Pulmonary artery endothelial cell (primary cell): ENCODE measurements at regions not wholly inside any gene's neighbourhood (a gene's known extent, or its start where the extent isn't known, plus 50 kb on each side); places are given as distances from the start of the nearest gene placed in this dataset.
"Not testable (repeated sequence)": the region's sequence is repeated elsewhere in the genome, so short reads cannot be mapped to it uniquely, and the experiment has no call there.

Experiments used
- DNase-seq: peaks from one replicate; pipeline ENCODE4 v3.0.0-alpha.2; 2011; ENCODE audit warnings: low read depth, low spot score

DNA sequence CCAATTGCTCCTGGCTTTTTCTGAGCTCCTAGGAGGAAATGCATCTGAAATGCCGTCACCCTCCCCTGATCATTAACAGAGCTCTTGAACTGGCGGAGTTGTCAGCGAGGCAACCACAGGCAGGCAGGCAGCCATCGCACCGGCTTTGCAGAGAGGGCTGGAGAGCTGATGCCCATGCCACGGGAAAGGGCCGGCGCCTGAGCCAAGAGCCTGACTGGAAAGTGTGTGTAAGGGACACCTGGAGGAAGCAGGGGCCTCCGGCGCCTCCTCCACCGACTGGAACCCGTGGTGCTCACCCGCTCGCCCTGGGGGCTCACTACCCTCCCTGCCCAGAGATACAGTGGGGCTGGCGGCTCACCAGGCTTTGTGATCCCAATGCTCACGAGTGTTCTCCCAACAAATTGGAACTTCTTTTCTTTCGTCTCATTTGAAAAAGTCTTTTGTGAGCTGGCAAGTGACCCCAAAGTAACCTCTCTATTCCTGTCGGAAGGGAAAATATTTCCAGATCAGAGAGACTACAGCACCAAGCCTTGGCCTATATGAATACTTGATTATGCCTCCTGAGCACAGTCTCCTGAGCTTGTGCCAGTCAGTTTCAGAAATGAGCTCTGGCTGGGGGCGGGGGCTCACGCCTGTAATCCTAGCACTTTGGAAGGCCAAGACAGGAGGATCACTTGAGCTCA is 97.7 kb upstream of the SLC25A33 start:
- DNase-seq, result peak; percentile 66

DNA sequence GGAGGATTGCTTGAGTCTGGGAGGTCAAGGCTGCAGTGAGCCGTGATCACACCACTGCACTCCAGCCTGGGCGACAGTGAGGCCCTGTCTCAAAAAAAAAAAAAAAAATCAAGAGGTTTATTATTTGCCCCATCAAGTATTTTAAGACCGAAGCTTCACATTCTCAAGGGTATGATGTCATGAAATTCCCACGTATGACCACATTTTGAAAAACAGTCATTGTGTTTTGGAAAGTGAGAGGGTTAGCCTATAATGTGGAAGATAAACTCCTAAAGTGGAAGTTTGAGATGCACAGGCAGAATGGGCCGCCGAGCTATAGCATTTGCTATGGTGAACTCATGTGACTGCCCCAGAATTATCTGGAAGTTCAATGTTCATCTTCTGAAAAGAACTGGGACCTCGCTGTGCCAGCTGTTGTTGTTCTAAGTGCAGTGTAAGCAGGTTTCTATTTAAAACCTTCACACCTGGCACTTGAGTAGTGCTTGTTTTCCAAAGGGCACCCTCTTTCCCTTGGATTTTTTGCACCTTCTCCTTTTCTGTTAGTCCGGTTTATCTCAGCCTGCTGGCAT is 96.9 kb upstream of the SLC25A33 start:
- DNase-seq, result no peak

DNA sequence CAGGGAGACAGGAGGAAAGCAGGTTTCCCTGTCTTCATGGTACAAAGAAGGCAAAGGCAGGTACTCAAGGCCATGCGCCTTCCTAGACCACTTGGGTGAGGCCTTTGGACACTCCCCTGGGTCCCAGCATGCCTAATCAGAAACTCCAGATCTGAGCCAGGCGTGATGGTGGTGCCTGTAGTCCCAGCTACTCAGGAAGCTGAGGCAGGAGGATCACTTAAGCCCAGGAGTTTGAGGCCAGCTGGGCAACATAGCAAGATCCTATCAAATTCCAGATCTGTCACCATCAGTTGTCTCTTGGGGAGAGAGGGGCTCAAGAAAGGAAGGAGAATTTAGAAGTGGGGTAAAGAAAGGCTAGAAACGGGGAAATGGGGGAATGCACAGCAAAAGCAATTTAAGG is 96.3 kb upstream of the SLC25A33 start:
- DNase-seq, result no peak

DNA sequence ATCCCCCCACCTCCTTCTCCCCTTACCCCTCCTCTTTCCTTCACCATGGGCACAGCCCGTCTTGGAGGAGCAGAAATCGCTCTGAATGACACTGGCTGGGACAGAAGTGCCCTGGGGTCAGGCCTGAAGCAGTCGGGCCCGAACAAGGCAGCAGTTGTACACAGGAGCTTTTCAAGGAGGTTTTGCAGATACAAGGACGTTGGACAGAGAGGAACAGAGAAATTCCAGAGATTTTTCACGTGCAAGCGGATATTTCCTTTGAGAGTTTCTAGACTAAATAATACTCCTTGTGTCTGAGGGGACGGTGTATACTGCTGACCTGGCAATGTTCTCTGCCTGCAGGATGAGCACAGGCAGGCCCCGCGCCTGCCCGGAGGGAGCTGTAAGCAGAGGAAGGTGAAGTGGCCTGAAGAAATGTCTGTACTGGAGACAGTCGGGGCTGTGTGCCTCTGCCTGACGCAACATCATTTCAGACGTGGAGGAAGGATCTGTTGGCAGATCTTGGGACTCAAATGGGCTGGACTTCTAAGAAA is 95.3 kb upstream of the SLC25A33 start:
- no peak for DNase-seq

DNA sequence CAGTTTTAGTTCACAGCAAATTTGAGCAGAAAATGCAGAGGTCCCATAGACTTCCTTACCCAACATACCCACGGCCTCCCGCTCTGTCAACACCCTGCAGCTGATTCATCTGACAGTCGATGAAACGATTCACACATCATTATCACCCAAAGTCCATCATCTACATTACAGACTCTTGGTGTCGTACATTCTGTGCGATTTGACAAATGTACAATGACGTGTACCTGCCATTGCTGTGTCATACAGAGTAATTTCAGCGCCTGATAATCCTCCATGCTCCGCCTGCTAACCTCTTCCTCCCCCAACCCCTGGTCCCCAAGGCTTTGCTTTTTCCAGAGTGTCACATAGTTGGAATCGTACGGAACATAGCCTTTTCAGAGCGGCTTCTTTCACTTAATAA is 94.7 kb upstream of the SLC25A33 start:
- no peak for DNase-seq

DNA sequence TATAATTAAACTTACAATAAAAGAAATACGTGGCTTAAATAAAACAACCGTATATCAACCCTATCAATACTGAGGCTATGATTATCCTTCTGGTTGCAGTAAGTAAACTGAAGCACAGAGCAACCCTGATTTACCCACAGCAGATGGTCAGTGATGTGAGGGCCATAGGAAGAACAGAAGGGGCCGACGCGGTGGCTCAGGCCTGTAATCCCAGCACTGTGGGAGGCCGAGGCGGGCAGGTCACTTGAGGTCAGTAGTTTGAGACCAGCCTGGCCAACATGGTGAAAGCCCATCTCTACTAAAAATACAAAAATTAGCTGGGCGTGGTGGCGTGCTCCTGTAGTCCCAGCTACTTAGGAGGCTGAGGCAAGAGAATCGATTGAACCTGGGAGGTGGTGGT is 94.2 kb upstream of the SLC25A33 start:
- DNase-seq, result not testable (repeated sequence)

DNA sequence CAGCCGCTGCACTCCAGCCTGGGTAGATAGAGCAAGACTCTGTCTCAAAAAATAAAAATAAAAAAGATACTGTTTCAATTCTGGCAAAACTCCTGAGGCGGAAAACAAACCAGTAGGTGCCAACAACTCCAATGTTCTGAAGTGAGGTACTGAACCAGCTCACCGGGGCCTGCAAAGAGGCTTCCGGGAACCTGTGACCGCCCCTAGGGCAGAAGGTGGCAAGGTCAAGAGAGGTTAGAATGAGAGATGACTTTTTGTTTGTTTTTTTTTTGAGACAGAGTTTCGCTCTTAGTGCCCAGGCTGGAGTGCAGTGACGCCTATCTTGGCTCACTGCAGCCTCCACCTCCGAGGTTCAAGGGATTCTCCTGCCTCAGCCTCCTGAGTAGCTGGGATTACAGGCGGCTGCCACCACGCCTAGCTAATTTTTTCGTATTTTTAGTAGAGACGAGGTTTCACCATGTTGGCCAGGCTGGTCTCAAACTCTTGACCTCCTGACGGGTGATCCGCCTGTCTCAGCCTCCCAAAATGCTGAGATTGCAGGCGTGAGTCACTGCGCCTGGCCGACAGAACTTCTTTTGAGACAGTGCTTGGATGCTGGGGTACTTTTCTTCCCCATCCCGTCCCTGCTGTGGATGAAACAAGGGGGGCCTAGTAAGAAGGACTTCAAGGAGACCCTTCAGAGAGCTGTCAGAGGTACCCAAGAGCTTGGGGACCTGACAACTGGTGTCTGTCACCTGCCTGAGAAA is 91.9 kb upstream of the SLC25A33 start:
- no peak for DNase-seq

DNA sequence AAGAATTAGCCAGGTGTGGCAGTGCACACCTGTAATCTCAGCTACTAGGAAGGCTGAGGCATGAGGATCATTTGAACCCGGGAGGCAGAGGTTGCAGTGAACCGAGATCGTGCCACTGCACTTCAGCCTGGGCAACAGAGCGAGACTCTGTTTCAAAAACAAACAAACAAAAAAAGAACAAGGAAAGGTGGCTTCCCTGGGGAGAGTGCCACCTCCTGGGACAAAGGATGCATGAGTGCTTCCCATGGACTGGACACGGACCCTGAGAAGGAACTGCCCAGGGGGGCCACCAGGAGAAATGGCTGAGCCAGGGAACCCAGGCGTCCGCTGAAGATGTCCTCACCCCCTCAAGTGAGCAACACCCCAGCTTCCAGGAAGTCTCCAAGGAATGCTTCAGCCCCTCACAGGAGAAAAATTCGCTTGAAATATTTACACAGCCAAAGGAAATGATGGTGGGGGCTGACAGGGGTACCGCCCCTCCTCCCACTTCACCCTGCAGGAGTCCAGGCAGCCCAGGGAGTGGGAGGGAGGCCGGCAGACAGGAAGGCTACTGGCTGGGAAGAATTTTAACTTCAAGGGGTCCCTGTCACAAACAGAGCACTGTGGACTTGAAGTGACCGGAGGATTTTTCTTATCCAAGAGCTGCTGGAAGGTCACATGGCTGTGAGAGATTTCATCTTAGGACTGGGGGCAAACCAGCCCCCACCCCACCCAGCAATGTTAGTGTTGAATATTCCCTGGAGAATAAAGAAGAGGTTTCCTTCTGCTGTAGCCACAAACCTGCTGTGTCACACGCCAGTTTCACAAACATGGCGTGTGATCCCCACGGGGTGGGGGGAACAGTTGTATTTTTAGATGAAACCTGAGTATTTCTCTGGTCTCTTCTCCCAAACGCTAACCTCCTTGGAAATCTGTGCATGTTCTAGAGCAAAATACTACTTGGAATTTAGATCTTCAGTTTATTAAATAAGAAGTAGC is 90.8 kb upstream of the SLC25A33 start:
- DNase-seq, result no peak

DNA sequence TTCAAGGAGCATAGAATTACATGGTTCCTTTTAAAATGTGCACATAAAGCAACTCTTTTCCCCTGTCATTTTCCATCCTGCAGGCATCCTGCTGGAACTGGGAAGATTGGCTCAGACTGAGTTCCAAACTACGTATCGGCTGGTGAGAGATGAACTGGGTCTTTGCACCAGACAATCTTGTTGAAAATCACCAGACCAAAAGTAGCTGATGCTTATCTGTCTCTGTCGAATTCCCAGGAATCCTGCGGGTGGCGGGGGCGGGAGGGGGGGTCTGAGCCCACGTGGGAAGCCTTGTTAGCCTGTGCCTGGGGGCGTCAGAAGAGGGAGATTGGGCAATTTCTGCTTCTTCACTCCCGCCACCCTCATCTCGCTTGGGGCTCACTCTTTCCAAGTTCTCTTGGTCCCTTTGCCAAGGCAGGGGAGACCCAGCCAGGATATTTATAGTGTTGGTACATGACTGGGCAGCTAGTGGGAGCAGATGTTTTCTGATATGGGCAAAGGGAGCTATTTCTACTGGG is 90.1 kb upstream of the SLC25A33 start:
- no peak for DNase-seq

DNA sequence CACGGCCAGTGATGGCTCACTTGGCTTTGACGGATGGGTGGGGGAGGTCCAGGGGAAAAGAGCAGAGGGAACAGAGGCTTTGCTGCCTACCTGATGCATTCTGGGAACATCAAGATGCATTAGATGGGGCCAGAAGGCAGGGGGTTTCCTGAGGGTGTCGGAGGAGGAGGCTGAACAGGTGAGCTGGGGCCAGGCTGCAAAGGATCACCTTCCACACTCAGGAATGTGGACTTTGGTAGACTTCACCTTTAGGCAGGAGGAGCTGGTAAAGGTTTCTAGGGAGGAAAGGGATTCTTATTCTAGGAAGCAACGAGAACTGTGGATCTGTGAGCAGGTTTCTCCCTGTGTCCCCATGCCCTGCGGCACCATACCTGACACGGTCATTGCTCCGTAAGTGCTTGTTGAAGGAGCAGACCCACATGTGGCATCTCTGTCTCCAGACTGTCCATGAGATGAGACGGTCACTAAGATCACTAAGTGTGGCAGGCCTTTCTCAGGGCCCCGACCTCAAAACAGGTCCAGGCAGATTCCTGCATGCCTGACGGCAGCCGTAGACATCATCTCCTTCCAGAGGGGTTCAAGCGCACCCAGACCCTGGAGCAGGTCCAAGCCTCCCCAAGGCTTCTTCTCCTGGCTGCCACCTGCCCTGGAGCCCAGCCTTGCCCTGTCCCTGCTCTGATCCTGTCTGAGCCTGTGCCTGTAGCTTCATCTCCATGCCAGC is 89.1 kb upstream of the SLC25A33 start:
- DNase-seq, result no peak

DNA sequence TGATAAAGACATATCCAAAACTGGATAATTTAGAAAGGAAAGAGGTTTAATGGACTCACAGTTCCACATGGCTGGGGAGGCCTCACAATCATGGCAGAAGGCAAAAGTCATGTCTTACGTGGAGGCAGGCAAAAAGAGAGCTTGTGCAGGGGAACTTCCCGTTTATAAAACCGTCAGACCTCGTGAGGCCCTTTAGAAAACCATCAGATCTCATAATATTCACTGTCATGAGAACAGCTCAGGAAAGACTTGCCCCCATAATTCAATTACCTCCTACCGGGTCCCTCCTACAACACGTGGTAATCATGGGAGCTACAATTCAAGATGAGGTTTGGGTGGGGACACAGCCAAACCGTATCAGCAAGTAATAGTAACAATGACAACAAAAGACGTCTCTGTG is 88.2 kb upstream of the SLC25A33 start:
- DNase-seq, result no peak

DNA sequence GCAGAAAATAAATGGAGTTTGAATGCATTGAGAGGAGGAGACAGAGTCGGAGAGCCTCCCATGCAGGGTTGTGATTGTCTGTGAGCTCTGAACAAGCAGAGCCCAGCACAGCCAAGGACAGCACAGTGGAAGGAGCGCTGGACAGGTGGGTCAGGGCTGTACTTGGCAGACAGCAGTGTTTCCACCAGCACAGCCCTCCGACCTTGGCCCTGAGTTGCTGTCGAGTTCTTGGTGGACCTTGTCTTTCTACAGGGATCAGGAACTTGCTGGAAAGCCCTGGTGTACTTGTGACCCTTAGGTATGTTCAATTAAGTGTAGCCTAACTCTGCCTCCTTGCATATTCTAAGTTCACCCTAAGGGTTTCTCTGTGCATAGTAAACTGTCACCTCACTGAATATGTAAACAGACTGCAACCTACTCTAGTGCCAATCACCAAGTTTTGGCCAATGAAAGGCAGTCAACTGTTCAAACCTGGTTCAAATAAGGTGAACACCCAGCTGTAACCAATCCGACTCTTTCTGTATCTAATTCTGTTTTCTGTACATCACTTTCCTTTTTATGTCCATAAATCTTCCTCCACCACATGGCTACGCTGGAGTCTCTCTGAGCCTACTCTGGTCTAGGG is 86.6 kb upstream of the SLC25A33 start:
- DNase-seq, result no peak

DNA sequence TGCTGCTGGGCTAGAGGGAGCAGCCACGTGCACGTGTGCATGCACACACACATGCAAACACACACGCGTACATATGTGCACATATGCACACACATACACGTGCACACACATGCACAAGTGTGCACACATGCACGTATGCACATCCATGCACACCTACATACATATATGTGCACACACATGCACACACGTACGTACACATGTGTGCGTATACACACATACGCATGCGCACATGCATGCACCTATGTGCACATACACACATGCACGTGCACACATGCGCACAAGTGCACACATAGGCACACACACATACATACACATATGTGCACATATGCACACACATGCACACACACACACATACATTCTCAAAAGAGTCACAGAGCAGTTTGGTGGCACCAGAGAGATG is 85.9 kb upstream of the SLC25A33 start:
- no peak for DNase-seq

DNA sequence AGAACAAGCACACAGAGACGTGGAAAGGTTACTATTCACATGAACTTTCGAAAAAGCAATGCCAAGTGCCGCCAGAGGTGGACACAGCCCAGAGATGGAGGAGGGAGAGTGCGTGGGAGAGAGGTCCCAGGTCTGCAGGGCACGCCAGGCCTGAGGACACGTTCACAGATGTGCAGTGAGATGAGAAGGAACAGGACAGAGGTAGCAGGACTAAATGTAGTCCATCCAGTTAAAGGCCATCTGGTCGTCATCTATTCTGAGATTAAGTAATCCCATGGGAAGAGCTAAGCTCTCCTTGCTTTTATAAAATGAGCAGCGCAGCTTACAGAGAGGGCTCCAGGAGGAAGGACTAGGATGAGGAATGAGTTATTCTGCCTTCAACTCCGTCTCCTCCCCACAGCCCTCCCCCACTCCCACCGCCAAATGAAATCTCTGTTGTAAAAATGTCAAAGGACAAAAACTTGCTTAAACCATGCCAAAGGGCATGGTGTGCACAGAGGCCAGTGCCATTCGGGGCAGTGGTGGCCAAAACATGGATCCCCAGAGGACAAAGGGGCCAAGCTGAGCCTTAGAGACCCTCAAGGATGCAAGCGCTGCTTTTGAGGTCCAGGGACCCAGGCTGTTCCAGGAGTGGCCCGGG is 85.4 kb upstream of the SLC25A33 start:
- DNase-seq, result no peak

DNA sequence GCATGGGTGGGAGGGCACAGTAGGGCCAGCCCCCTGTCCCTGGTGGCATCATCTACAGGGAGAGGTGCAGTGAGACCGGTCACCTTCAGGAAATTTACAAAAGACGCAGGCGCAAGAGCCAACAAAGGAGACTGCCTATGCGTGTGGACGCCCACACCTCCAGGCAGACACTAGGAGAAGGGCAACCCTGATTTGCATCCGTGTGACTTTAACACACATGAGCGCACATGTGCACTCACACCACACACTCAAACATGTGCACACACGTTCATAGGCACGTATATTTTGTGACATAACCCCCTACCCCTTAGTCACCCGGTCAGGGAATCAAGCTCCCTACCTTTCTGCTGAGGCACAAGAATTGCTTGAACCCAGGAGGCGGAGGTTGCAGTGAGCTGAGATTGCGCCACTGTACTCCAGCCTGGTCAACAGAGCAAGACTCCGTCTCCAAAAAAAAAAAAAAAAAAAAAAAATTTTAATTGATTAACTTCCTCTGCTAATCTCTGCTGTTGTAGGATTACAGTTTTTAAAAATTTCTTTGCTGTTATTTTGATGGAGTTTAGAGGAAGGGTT is 84.7 kb upstream of the SLC25A33 start:
- DNase-seq, result no peak

DNA sequence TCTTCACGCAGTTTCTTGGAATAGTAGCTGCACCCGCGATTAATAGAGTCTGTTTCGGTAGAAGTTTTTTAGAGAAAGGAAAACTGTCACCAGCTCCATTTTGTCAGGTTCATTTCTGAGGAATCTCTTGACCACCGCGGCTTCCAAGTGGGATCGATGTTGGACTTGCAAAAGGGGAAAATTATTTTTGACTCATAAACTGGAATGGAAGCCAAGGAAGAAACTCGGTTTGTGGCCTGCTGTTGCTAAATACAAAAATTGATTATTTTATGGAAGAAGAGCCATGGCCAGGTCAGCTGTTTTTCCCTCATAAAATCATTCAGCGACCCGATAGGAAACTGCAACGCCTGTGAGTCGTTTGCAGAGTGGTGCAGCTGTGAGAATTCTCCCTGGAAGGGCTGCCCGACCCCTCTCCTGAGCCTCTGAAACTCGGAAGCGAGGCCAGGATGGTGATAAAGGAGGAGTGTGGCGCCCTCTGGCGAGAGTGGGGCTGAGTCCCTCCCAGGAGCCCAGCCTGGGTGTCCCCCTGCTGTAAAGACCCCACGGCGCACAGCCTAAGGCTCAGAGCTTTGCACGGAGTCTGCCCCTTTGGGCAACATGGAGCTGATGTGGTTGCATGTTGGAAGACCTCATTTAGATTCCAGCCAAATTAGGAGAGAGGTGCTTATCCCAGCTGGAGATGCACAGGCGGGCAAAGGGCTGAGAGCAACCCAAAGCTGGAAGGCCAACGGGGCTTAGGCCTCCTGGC is 83.6 kb upstream of the SLC25A33 start:
- DNase-seq, result no peak

DNA sequence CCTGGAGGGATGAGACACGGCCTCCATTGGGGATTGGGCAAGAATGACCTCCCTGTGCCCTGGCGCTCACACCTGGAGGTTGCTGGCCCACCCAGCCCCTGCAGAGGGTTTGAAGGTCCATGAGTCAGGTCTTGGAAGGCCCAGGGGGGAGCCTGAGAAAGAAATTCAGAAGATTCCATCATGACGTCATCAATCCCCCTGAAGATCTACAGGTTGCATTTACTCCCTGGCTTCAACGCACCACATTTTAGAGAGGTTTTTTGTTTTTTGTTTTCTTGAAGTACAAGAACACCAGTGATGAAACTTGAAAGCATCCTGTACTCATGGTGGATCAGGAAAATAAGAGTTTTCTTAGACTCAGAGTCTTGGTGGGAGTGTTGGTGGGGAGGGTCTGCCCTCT is 82.4 kb upstream of the SLC25A33 start:
- DNase-seq, result no peak

DNA sequence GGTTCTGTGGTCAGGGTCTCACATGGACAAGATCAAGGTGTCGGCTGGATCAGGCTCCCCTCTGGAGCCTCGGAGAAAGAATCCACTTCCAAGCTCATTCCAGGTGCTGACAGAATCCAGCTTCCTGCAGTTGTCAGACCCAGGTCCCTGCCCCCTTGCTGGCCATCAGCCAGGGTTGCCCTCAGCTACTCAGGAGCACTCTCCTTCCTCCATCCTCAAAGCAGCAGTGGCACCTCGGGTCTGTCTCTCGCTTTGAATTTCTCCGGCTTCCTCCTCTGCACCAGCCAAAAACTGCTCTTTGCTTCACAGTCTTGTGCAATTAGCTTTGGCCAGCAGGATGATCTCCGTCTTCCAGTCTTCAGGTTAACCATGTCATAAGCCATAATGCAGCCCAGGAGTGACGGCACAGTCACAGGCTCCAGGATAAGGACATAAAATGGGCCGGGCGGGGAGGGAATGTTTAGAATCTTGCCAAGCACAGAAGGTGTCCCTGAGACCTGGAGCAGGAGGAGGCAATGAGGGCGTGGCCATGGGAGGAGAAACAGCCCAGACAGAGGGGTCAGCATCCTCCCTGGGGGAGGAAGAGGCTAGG is 79.4 kb upstream of the SLC25A33 start:
- no peak for DNase-seq
